T-cell (primary cell): ENCODE measurements at regions not wholly inside any gene's neighbourhood (a gene's known extent, or its start where the extent isn't known, plus 50 kb on each side); places are given as distances from the start of the nearest gene placed in this dataset.

Experiments used
- ATAC-seq, 4 experiments: fragments of 200-7000 bp in 3 of 4; fragments of 150-1000 bp in 1 of 4; cut with Tn5 transposase; replicated peaks in 1 of 4; 1 replicate in 3 of 4; 2 replicates in 1 of 4; pipeline ENCODE4 v1.10.0; 2021; ENCODE audit warnings: moderate library complexity in 3 of 4, mild to moderate bottlenecking in 2 of 4, moderate number of reproducible peaks in 1 of 4
- CTCF ChIA-PET, 2 donors: fragments of 300-600 bp; sonication (Branson Sonifier 250); formaldehyde crosslinking; loops; one replicate each; lab custom pipeline; 2022; ENCODE audit warnings: antibody characterized with exemption in 2 of 2; lab: Charles Lee
- POLR2A ChIA-PET, 2 donors: fragments of 300-600 bp; sonication (Branson Sonifier 250); formaldehyde crosslinking; loops; one replicate each; lab custom pipeline; 2022; ENCODE audit warnings: antibody characterized with exemption in 2 of 2; lab: Charles Lee
- DNase-seq, 35 experiments: peaks; one replicate each; pipeline versions ENCODE4 v3.0.0 to v3.0.0-alpha.2; 2013 to 2023
- H3K27ac ChIP-seq: one replicate; pipeline ENCODE4 v1.5.1; 2013; ENCODE audit warnings: low read length
- H3K27me3 ChIP-seq, 2 experiments: replicated peaks in 1 of 2; 1 replicate in 1 of 2; 2 replicates in 1 of 2; pipeline versions ENCODE4 v1.6.1 to v1.7.0; 2013; ENCODE audit warnings: low read length in 1 of 2, mixed read lengths in 1 of 2; ENCODE audit not compliant: control insufficient read depth in 2 of 2, insufficient read depth in 2 of 2; ENCODE audit errors: extremely low read depth in 1 of 2
- H3K36me3 ChIP-seq, 2 donors: 1 replicate in 1 of 2; 2 replicates in 1 of 2; pipeline versions ENCODE4 v1.6.1 to v1.7.0; 2013; ENCODE audit warnings: low read length in 1 of 2; ENCODE audit not compliant: control insufficient read depth in 2 of 2, insufficient read depth in 1 of 2; ENCODE audit errors: extremely low read depth in 1 of 2
- H3K4me1 ChIP-seq, 2 experiments: 1 replicate in 1 of 2; 2 replicates in 1 of 2; pipeline versions ENCODE4 v1.6.1 to v1.7.0; 2013; ENCODE audit warnings: low read length in 2 of 2, mixed read lengths in 1 of 2; ENCODE audit not compliant: insufficient read depth in 2 of 2, control insufficient read depth in 1 of 2; ENCODE audit errors: extremely low read depth in 1 of 2
- H3K4me3 ChIP-seq, 2 donors: 1 replicate in 1 of 2; 2 replicates in 1 of 2; pipeline versions ENCODE4 v1.5.1 to v1.7.0; 2013; ENCODE audit warnings: mild to moderate bottlenecking in 2 of 2, low read length in 1 of 2, moderate library complexity in 1 of 2; ENCODE audit not compliant: control insufficient read depth in 1 of 2; ENCODE audit errors: extremely low read depth in 1 of 2
- H3K9me3 ChIP-seq: 2 replicates; pipeline ENCODE4 v1.7.0; 2013
- H3K27ac Mint-ChIP-seq, 2 donors: one replicate each; pipeline ENCODE4 v1.8.0; 2020 to 2021; ENCODE audit warnings: mild to moderate bottlenecking in 2 of 2, mixed read lengths in 2 of 2
- H3K27me3 Mint-ChIP-seq, 2 donors: one replicate each; pipeline ENCODE4 v1.8.0; 2021 to 2022; ENCODE audit warnings: mixed read lengths in 2 of 2
- H3K36me3 Mint-ChIP-seq: one replicate; pipeline ENCODE4 v1.8.0; 2021; ENCODE audit warnings: mixed read lengths
- H3K4me1 Mint-ChIP-seq, 3 donors: one replicate each; pipeline ENCODE4 v1.8.0; 2020 to 2022; ENCODE audit warnings: mixed read lengths in 3 of 3, mild to moderate bottlenecking in 1 of 3
- H3K4me3 Mint-ChIP-seq, 3 donors: one replicate each; pipeline ENCODE4 v1.8.0; 2020 to 2022; ENCODE audit warnings: mild to moderate bottlenecking in 3 of 3, mixed read lengths in 3 of 3, moderate library complexity in 3 of 3
- H3K9me3 Mint-ChIP-seq, 3 donors: one replicate each; pipeline ENCODE4 v1.8.0; 2020 to 2022; ENCODE audit warnings: mixed read lengths in 3 of 3
- WGBS: methylation state at CpG from one replicate; pipeline ENCODE4 v1.1.5; 2013; ENCODE audit warnings: missing lambda C conversion rate; ENCODE audit not compliant: insufficient coverage; 5-methylcytosine and 5-hydroxymethylcytosine counted together

DNA sequence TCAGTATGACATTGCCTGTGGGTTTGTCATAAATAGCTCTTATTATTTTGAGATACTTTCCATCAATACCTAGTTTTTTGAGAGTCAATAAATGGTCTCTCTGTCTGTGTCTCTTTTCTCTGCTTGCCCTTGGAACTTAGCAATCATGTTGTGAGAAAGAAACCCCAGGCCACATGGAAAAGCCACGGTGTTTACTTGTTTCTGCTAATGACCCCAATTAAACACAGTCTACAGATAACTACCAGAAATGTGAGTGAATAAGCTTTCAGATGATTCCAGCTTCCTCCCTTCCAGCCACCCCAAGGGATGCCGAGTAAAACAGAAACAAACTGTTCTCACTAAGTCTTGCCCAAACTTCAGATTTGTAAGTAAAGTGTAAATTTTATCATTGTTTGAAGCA lies 584.9 kb downstream of the MAT2B start:
- Histone ChIP-seq H3K4me3 (no peak overlapping the region), H3K36me3 (no peaks in the 10 kb centered on the region), H3K27me3 (no peaks in the 10 kb centered on the region), H3K4me1 (no peaks in the 10 kb centered on the region), H3K9me3 (no peaks in the 10 kb centered on the region), H3K27ac (no peak overlapping the region)
- Mint-ChIP-seq H3K27me3 (no peaks in the 10 kb centered on the region), H3K36me3 (no peaks in the 10 kb centered on the region), H3K27ac (no peak overlapping the region), H3K9me3 (peaks cover 4 to 5% (median 5%) of the 10 kb centered on the region in 3 donors), H3K4me1 (no peaks in the 10 kb centered on the region), H3K4me3 (no peak overlapping the region)
- no peak for DNase-seq
- POLR2A ChIA-PET: no interaction called here
- CTCF ChIA-PET: no interaction called here
- no peak for ATAC-seq
- WGBS: no CpG with 5 or more reads among the region's 2 CpGs

DNA sequence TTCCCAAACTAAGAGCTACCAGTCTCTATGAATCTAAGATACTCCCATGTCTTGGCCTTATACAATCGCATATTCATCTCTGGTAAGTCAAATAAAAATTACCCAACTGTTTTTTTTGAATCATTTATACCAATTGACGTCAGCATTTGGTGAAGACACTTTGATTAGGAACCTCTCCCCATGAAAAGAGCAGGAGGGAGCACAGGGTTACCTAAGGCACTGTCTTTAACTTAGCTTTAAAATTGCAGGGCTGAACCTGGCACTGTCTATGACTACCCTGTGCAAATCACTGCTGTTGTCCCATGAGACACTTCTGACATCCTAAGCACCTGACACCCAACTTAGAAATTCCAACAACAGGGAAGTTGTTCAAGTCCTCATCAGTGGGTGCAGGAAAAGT lies 586.4 kb downstream of the MAT2B start:
- Mint-ChIP-seq H3K27me3 (no peaks in the 10 kb centered on the region), H3K4me3 (no peak overlapping the region), H3K9me3 (peaks cover 4 to 5% (median 5%) of the 10 kb centered on the region in 3 donors), H3K27ac (no peak overlapping the region), H3K4me1 (no peaks in the 10 kb centered on the region), H3K36me3 (no peaks in the 10 kb centered on the region)
- ChIA-PET POLR2A (no interaction called here), CTCF (interaction anchor here in 1 of 2 donors (0.6 kb wide), 1 partner anchor 1846 kb away, joined by 5 read pairs; no protein-coding TSS in a partner anchor)
- no peak for DNase-seq
- Histone ChIP-seq H3K27ac (no peak overlapping the region), H3K9me3 (no peaks in the 10 kb centered on the region), H3K4me3 (no peak overlapping the region), H3K4me1 (no peaks in the 10 kb centered on the region), H3K36me3 (no peaks in the 10 kb centered on the region), H3K27me3 (no peaks in the 10 kb centered on the region)
- WGBS: 75% methylated on average over 1 of the region's 2 CpGs
- ATAC-seq: no peak

DNA sequence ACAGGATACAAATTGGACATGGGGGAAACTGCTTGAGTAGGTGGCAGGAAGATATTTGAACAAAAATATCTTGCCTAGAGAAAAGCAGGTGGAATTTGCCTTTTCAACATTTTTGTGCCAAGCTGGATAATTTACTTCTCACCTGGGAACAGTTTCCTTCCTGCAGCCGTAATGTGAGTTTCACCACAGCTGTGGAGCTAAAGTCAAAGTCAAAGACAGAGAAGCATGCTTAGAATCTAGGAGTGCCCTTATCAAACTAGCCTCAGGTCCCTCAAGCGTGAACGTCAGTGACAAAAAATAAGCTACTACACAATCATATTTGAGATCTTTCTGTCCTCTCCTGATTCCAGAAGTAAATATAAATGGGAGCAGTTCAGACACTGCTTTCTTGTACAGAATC lies 588.9 kb downstream of the MAT2B start:
- DNase-seq: no peak
- H3K27ac Mint-ChIP-seq: no peak overlapping the region
- POLR2A ChIA-PET: no interaction called here
- ATAC-seq: no peak
- CTCF ChIA-PET: interaction anchor here in 1 of 2 donors (1.0 kb wide), 1 partner anchor 14 kb away, joined by 3 read pairs; no protein-coding TSS in a partner anchor
- H3K4me3 Mint-ChIP-seq: no peak overlapping the region
- no CpG with 5 or more reads among the region's 3 CpGs for WGBS
- no peaks in the 10 kb centered on the region for H3K27me3 Mint-ChIP-seq
- no peaks in the 10 kb centered on the region for H3K36me3 Mint-ChIP-seq
- Histone ChIP-seq H3K27me3 (no peaks in the 10 kb centered on the region), H3K4me3 (no peak overlapping the region), H3K9me3 (no peaks in the 10 kb centered on the region), H3K36me3 (no peaks in the 10 kb centered on the region), H3K27ac (no peak overlapping the region), H3K4me1 (no peaks in the 10 kb centered on the region)
- no peaks in the 10 kb centered on the region for H3K4me1 Mint-ChIP-seq
- peaks cover 0 to 5% (median 3%) of the 10 kb centered on the region in 3 donors for H3K9me3 Mint-ChIP-seq

DNA sequence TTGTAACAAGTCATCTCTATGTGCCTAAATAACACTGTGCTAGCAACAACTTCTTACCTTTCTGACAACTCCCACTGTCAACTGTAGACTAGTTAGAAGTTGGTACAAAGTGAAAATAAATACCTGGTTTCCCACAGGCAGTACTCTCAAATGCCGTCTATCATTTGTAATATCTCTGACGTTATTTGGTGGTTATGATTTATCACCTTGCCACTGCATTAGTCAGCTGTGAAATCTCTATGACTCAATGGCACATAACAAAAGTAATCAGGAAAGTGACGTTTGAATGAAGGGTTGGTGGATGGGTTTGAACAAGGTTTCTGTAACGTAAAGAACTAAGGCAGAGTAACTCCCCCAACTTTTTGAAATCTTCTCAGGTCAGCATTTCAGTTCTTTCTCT lies 592.3 kb downstream of the MAT2B start:
- H3K27ac Mint-ChIP-seq: no peak overlapping the region
- Histone ChIP-seq H3K9me3 (no peaks in the 10 kb centered on the region), H3K27ac (no peak overlapping the region), H3K27me3 (no peaks in the 10 kb centered on the region), H3K4me1 (no peaks in the 10 kb centered on the region), H3K4me3 (no peak overlapping the region), H3K36me3 (no peaks in the 10 kb centered on the region)
- no peak overlapping the region for H3K4me3 Mint-ChIP-seq
- no peak for ATAC-seq
- H3K36me3 Mint-ChIP-seq: no peaks in the 10 kb centered on the region
- DNase-seq: no peak
- WGBS: no CpG with 5 or more reads among the region's 4 CpGs
- H3K4me1 Mint-ChIP-seq: no peaks in the 10 kb centered on the region
- no peaks in the 10 kb centered on the region for H3K27me3 Mint-ChIP-seq
- CTCF ChIA-PET: no interaction called here
- POLR2A ChIA-PET: no interaction called here
- H3K9me3 Mint-ChIP-seq: peaks cover 0 to 3% (median 0%) of the 10 kb centered on the region in 3 donors

DNA sequence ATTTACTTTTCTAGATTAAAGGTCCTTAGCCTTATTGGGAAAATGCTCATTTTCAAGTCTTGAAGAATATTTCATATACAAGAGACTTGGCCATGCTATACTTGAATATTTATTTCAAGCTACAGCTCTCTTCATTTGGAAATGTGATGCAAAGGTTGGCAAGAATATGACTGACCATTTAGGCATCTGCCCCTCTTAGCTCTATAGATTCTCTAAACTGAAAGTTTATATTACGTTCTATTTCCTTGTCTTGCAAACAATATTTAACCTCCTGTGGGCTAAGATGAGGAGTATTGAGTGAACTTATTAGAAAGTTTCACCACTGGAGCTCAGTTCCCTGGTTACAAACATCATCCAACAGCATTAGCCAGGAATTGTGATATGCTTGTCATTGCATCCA lies 593.1 kb downstream of the MAT2B start:
- Histone ChIP-seq H3K4me3 (no peak overlapping the region), H3K27ac (no peak overlapping the region), H3K9me3 (no peaks in the 10 kb centered on the region), H3K36me3 (no peaks in the 10 kb centered on the region), H3K27me3 (no peaks in the 10 kb centered on the region), H3K4me1 (no peaks in the 10 kb centered on the region)
- no CpG with 5 or more reads among the region's 1 CpG for WGBS
- ATAC-seq: no peak
- CTCF ChIA-PET: no interaction called here
- Mint-ChIP-seq H3K27me3 (no peaks in the 10 kb centered on the region), H3K36me3 (no peaks in the 10 kb centered on the region), H3K27ac (no peak overlapping the region), H3K9me3 (peaks cover 0 to 5% (median 0%) of the 10 kb centered on the region in 3 donors), H3K4me1 (no peaks in the 10 kb centered on the region), H3K4me3 (no peak overlapping the region)
- POLR2A ChIA-PET: no interaction called here
- DNase-seq: no peak

DNA sequence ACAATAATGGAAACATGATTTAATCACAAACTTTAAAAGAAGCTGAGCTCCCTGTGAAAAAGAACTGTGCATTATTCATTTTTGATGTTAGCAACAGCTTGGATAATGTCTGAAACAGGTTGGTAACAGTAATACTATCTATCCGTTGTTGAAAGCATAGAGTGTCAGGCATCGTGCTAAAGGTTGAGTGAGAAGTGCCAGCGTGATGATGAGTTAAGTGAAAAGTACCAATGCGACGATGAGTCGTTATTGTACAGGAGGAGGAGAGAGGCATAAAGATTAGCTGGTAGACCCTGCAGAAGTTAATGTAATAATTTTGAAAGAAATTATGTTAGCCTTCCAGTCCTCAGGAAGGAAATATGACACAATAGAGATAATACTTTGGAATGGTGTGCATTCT lies 593.6 kb downstream of the MAT2B start:
- ATAC-seq (no peak), DNase-seq (no peak)
- ChIA-PET POLR2A (no interaction called here), CTCF (no interaction called here)
- Histone ChIP-seq H3K9me3 (no peaks in the 10 kb centered on the region), H3K27ac (no peak overlapping the region), H3K4me3 (no peak overlapping the region), H3K4me1 (no peaks in the 10 kb centered on the region), H3K27me3 (no peaks in the 10 kb centered on the region), H3K36me3 (no peaks in the 10 kb centered on the region)
- Mint-ChIP-seq H3K9me3 (peaks cover 0 to 5% (median 0%) of the 10 kb centered on the region in 3 donors), H3K27ac (no peak overlapping the region), H3K4me1 (no peaks in the 10 kb centered on the region), H3K36me3 (no peaks in the 10 kb centered on the region), H3K27me3 (no peaks in the 10 kb centered on the region), H3K4me3 (no peak overlapping the region)
- WGBS: 90% methylated on average over 4 of the region's 6 CpGs

DNA sequence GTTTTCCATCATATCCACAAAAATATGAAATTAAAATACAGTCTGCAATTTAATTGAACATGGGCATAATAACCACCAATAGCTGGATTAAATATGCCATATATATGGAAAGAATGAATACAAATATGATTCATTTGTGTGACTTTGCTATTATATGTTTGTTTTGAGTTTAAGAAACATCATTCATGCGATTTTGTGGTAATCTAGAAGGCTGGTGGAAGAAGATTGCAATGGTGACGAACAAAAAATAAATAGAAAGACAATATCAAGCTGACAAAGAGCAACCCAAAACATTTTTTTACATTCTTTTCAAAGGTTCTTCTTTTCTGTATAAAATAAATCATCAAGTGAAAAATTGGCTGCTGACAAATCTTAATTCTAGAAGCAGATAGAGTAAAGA lies 610.0 kb downstream of the MAT2B start:
- Mint-ChIP-seq H3K27ac (no peak overlapping the region), H3K9me3 (peaks cover 4 to 17% (median 9%) of the 10 kb centered on the region in 3 donors), H3K4me3 (no peak overlapping the region), H3K4me1 (no peaks in the 10 kb centered on the region), H3K36me3 (no peaks in the 10 kb centered on the region), H3K27me3 (no peaks in the 10 kb centered on the region)
- ChIA-PET POLR2A (no interaction called here), CTCF (interaction anchor here in 1 of 2 donors (0.5 kb wide), 1 partner anchor 65 kb away, joined by 3 read pairs; no protein-coding TSS in a partner anchor)
- Histone ChIP-seq H3K36me3 (no peaks in the 10 kb centered on the region), H3K27ac (no peak overlapping the region), H3K4me3 (no peak overlapping the region), H3K4me1 (no peaks in the 10 kb centered on the region), H3K27me3 (no peaks in the 10 kb centered on the region), H3K9me3 (no peaks in the 10 kb centered on the region)
- ATAC-seq (no peak), DNase-seq (no peak)
- WGBS: no CpG with 5 or more reads among the region's 2 CpGs
